ENCODE measurements at regions not wholly inside any gene's neighbourhood (a gene's known extent, or its start where the extent isn't known, plus 50 kb on each side); places are given as distances from the start of the nearest gene placed in this dataset.

DNA sequence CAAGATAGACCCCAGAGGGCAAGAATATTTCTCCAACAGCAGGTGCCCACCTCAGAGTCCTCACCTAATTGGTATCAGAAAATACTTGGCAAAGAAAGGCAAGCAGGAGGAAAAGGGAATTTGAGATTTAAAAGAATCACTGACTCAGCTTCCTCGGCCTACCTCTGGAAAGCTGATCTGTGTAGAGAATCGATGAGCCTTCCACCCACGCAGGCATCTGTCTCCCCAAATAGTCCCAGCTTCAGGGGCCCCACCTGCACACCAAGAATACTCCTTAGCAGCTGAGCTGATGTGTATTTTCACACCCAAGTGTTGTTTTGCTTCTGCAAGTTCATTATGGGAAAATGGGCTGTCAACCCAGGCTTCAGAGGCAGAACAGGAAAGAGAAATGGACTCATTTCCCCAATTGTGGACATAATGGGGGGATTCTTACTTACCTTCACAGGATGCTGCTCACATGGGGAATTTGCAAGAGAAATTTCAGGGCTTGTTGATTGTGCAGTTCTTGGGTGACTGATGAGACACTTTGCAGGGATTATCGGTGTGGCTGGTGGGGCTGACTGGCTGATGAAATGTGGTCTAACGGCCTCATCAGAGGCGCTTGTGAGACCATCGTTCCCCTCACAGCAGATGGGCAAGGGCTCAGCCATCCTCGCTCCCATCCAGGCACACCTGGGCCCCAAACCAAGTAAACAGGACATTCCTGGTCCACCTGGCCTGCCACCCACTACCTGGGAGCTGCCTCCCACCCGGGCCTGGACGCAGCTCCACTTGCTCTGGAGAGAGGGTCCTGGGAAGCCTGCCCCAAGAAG is 436.3 kb downstream of the PTPRU start:
- TF ChIP-seq, protein P1, sequence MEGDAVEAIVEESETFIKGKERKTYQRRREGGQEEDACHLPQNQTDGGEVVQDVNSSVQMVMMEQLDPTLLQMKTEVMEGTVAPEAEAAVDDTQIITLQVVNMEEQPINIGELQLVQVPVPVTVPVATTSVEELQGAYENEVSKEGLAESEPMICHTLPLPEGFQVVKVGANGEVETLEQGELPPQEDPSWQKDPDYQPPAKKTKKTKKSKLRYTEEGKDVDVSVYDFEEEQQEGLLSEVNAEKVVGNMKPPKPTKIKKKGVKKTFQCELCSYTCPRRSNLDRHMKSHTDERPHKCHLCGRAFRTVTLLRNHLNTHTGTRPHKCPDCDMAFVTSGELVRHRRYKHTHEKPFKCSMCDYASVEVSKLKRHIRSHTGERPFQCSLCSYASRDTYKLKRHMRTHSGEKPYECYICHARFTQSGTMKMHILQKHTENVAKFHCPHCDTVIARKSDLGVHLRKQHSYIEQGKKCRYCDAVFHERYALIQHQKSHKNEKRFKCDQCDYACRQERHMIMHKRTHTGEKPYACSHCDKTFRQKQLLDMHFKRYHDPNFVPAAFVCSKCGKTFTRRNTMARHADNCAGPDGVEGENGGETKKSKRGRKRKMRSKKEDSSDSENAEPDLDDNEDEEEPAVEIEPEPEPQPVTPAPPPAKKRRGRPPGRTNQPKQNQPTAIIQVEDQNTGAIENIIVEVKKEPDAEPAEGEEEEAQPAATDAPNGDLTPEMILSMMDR (conservative IDR thresholded peaks at IDR 0.05; ENCODE audit: low read depth, low read length): no peak
- no peak for DNase-seq (ENCODE audit: low read depth)
- no peak overlapping the region for H3K4me3 ChIP-seq (ENCODE audit: low read depth, low read length)

DNA sequence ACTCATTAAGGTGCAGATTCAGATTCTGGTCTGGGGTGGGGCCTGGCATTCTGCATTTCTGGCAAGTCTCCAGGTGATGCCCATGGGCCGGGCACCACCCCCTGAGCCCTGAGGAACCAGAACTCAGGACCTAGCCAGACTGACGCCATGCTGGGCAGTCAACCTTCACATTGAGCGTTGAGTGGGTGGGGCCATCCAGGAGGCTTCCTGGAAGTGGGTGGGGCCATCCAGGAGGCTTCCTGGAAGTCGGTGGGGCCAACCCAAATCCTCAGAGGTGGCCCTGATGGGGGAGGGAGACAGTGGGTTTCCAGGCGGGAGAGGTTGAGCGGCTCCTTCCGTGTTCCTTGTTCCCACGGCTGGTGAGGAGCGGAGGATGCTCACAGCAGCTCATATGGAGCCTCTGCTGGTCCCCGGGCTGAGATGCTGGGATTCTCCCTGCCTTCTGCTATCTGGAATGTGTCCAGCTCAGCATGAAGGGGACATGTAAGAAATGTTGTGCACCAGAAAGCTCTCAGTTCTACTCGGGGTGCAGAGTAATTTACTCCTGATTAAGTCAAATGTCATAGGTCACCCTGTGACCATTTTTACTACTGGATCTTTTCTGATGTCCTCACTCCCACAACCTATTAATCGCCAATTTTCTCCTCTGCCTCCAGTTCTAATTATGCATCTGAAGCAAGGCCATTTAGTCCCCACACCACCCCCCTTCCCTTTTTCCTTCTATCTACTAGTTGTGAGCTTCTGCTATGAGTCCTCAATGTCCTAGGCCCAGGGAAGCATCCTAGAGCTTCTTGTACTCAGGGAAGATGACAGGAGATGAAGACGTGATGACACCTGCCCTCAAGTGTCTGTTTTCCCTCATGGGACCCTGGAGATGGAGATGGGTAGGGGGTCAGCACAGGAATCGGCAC is 435.4 kb downstream of the PTPRU start:
- TF ChIP-seq, protein P1 (conservative IDR thresholded peaks at IDR 0.05; ENCODE audit: low read depth, low read length): no peak
- no peak for DNase-seq (ENCODE audit: low read depth)
- H3K4me3 ChIP-seq (ENCODE audit: low read depth, low read length): no peak overlapping the region

DNA sequence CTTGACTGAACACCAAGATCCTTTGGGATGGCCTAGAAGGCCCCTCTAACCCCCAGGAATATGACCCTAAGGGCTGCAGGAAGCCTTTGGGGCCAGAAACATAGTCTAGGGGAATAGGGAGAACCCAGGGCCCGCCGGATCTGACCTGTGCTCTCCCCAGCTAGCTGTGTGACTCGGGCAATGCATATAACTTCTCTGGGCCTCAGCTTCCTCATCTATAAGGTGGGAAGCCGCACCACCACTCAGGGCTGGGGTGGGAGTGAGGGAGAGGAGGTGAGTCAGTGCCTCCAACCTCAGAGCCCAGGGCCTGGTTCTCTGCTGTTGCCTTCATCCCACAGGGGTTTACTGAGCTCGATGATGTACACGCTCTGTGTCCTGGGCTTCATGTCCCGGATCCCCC is 434.4 kb downstream of the PTPRU start:
- no peak for DNase-seq (ENCODE audit: low read depth)
- TF ChIP-seq, protein P1 (conservative IDR thresholded peaks at IDR 0.05; ENCODE audit: low read depth, low read length): no peak
- H3K4me3 ChIP-seq (ENCODE audit: low read depth, low read length): no peak overlapping the region

DNA sequence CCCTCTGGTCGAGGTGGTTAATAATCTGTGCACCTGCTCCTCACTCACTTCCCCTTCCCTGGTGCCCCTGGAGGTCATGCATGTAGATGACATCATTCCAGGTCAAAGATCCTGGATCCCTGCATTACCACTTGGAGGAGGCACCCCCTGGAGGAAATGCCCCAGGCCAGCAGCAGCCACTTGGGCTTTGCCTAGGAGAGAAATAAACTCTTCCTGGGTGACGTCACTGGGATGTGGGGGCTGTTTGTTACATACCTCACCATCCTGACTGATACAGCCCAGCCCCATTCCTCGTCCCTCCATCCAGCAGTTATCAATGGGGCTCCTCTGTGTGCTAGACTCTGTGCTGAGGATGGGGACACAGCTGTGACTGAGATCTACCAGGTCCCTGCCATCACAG is 433.6 kb downstream of the PTPRU start:
- TF ChIP-seq, protein P1 (conservative IDR thresholded peaks at IDR 0.05; ENCODE audit: low read depth, low read length): no peak
- no peak for DNase-seq (ENCODE audit: low read depth)
- no peak overlapping the region for H3K4me3 ChIP-seq (ENCODE audit: low read depth, low read length)

DNA sequence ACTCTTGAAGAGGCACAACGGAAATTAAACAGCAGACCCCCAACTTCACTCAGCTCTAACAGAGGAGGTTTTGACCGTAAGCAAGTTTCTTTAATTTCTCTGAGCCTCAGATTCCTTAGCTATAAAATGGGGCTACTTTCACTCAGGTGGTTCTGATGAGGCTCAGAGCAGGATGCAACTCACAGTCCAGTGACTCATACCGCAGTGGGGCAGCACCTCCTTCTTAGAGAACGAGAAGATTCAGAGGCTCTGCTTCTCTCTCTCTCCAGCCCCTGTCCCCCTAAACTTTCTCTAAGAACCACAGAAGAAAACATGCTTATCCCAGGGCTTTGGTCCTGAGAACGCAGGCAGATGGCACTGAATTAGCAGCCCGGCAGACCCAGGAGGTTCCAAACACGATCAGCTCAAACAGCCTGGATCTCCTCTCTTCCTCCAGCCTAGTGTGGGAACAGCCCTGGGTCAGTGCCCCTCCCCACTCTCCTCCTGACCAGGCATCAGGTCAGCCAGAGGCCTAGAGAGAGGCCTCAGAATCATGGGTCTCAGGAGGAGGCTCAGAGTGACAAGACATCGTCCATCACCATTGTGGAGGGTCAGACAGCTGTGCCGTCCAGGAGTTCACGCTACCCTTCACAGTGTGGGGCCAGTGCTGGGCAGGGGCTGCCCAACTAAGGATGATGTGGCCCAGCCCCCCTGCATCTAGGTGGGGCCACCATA is 433.0 kb downstream of the PTPRU start:
- DNase-seq (ENCODE audit: low read depth): no peak
- TF ChIP-seq, protein P1 (conservative IDR thresholded peaks at IDR 0.05; ENCODE audit: low read depth, low read length): no peak
- no peak overlapping the region for H3K4me3 ChIP-seq (ENCODE audit: low read depth, low read length)

DNA sequence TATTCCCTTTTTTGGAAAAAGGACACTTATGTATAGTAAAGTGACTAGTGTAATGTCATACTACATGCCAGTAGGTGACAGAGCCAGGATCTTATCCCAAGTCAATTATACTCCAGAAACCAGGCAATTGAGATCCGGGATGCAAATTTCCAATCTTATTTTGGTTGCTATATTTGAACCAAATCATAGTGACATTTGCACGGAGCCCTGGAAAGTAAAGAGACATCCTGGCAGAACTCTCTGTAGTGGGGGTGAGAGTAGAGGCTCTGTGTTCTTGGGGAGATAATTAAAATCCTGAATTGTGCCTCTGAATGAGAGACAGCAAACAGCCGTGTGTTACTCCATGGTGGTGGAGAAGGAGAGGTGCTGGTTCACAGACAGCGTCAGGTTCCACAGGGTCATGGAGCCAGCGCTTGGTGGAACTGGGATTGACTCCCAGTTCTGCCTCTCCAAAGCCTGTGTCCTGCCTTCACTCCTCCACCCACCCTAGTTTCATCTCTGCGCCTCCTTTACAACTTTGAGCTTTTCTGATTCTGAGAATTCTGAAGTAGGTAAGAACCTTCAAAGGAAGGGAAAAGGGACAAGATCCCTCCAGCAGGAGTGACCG is 432.3 kb downstream of the PTPRU start:
- H3K4me3 ChIP-seq (ENCODE audit: low read depth, low read length): no peak overlapping the region
- no peak for DNase-seq (ENCODE audit: low read depth)

More for the DNA sequence above, 432.3 kb downstream of the PTPRU start:
- TF ChIP-seq, protein P1 (conservative IDR thresholded peaks at IDR 0.05; ENCODE audit: low read depth, low read length): no peak

Data from choroid plexus epithelial cell (primary cell).